HG02840 (cell line): ENCODE measurements at regions not wholly inside any gene's neighbourhood (a gene's known extent, or its start where the extent isn't known, plus 50 kb on each side); places are given as distances from the start of the nearest gene placed in this dataset.
A peak's percentile ranks its signal among the peaks of the same experiment; 100 is the strongest.

Experiments
- ATAC-seq: cut with Tn5 transposase; IDR thresholded peaks from one replicate; pipeline ENCODE4 v1.9.1; 2021; ENCODE audit warnings: mild to moderate bottlenecking, moderate library complexity, moderate number of reproducible peaks; ENCODE audit not compliant: unreplicated experiment, low FRiP score

- ATAC-seq, result no peak
Observed at GRCh38 chr5:57681942-57682341, 199.3 kb upstream of the ACTBL2 start.

GRCh38 chr5:57680686-57681085 is 198.1 kb upstream of the ACTBL2 start:
- ATAC-seq, result no peak

GRCh38 chr5:57677235-57677634 is 194.6 kb upstream of the ACTBL2 start:
- ATAC-seq, result no peak

- no peak for ATAC-seq
Observed at GRCh38 chr5:57676222-57677098, 193.8 kb upstream of the ACTBL2 start.

GRCh38 chr5:57675236-57675635 is 192.6 kb upstream of the ACTBL2 start:
- ATAC-seq, result no peak

GRCh38 chr5:57671371-57671770 is 188.8 kb upstream of the ACTBL2 start:
- ATAC-seq, result no peak

- ATAC-seq, result no peak
Observed at GRCh38 chr5:57666582-57666981, 184.0 kb upstream of the ACTBL2 start.

GRCh38 chr5:57665146-57665936 is 182.7 kb upstream of the ACTBL2 start:
- ATAC-seq, result no peak

GRCh38 chr5:57664700-57665099 is 182.1 kb upstream of the ACTBL2 start:
- no peak for ATAC-seq

GRCh38 chr5:57663466-57663865 is 180.9 kb upstream of the ACTBL2 start:
- ATAC-seq, result no peak

- ATAC-seq, result no peak
Observed at GRCh38 chr5:57662991-57663390, 180.4 kb upstream of the ACTBL2 start.

GRCh38 chr5:57659886-57660285 is 177.3 kb upstream of the ACTBL2 start:
- ATAC-seq, result no peak

GRCh38 chr5:57658018-57658417 is 175.4 kb upstream of the ACTBL2 start:
- no peak for ATAC-seq

- no peak for ATAC-seq
Observed at GRCh38 chr5:57655228-57655627, 172.6 kb upstream of the ACTBL2 start.

GRCh38 chr5:57653636-57654290 is 171.2 kb upstream of the ACTBL2 start:
- ATAC-seq, result no peak

GRCh38 chr5:57651127-57651526 is 168.5 kb upstream of the ACTBL2 start:
- ATAC-seq, result no peak

- ATAC-seq, result peak; percentile 90
Observed at GRCh38 chr5:57650360-57651069, 167.9 kb upstream of the ACTBL2 start.

- no peak for ATAC-seq
Observed at GRCh38 chr5:57642698-57643097, 160.1 kb upstream of the ACTBL2 start.

- ATAC-seq, result no peak
Observed at GRCh38 chr5:57642066-57642465, 159.5 kb upstream of the ACTBL2 start.

GRCh38 chr5:57635146-57635777 is 152.7 kb upstream of the ACTBL2 start:
- no peak for ATAC-seq
